ENCODE measurements at regions not wholly inside any gene's neighbourhood (a gene's known extent, or its start where the extent isn't known, plus 50 kb on each side); places are given as distances from the start of the nearest gene placed in this dataset.
"Not testable (repeated sequence)": the region's sequence is repeated elsewhere in the genome, so short reads cannot be mapped to it uniquely, and the experiment has no call there.

GRCh38 chr10:4450981-4451908, 374.8 kb upstream of the AKR1E2 start:
- DNase-seq (ENCODE audit: low read depth in 3 of 3, low spot score in 1 of 3) = no peak

- DNase-seq (ENCODE audit: low read depth in 3 of 3, low spot score in 1 of 3) = no peak
Measured at GRCh38 chr10:4450169-4450568, 375.8 kb upstream of the AKR1E2 start.

- DNase-seq (ENCODE audit: low read depth in 3 of 3, low spot score in 1 of 3) = no peak
Measured at GRCh38 chr10:4448030-4448429, 378.0 kb upstream of the AKR1E2 start.

- no peak for DNase-seq (ENCODE audit: low read depth in 3 of 3, low spot score in 1 of 3)
Measured at GRCh38 chr10:4443419-4443818, 382.6 kb upstream of the AKR1E2 start.

GRCh38 chr10:4442296-4442695, 383.7 kb upstream of the AKR1E2 start:
- no peak for DNase-seq (ENCODE audit: low read depth in 3 of 3, low spot score in 1 of 3)

- DNase-seq (ENCODE audit: low read depth in 3 of 3, low spot score in 1 of 3) = no peak
Measured at GRCh38 chr10:4440260-4440659, 385.7 kb upstream of the AKR1E2 start.

GRCh38 chr10:4437791-4438190, 388.2 kb upstream of the AKR1E2 start:
- no peak for DNase-seq (ENCODE audit: low read depth in 3 of 3, low spot score in 1 of 3)

- no peak for DNase-seq (ENCODE audit: low read depth in 3 of 3, low spot score in 1 of 3)
Measured at GRCh38 chr10:4437061-4437460, 388.9 kb upstream of the AKR1E2 start.

GRCh38 chr10:4436103-4436502, 389.9 kb upstream of the AKR1E2 start:
- DNase-seq (ENCODE audit: low read depth in 3 of 3, low spot score in 1 of 3) = no peak

GRCh38 chr10:4434516-4435071, 391.4 kb upstream of the AKR1E2 start:
- DNase-seq (ENCODE audit: low read depth in 3 of 3, low spot score in 1 of 3) = no peak

- no peak for DNase-seq (ENCODE audit: low read depth in 3 of 3, low spot score in 1 of 3)
Measured at GRCh38 chr10:4434105-4434504, 391.9 kb upstream of the AKR1E2 start.

GRCh38 chr10:4431114-4431863, 394.7 kb upstream of the AKR1E2 start:
- DNase-seq (ENCODE audit: low read depth in 3 of 3, low spot score in 1 of 3) = no peak

- DNase-seq (ENCODE audit: low read depth in 3 of 3, low spot score in 1 of 3) = no peak
Measured at GRCh38 chr10:4429571-4429970, 396.4 kb upstream of the AKR1E2 start.

GRCh38 chr10:4427532-4427931, 398.5 kb upstream of the AKR1E2 start:
- no peak for DNase-seq (ENCODE audit: low read depth in 3 of 3, low spot score in 1 of 3)

GRCh38 chr10:4426866-4427265, 399.1 kb upstream of the AKR1E2 start:
- no peak for DNase-seq (ENCODE audit: low read depth in 3 of 3, low spot score in 1 of 3)

- no peak for DNase-seq (ENCODE audit: low read depth in 3 of 3, low spot score in 1 of 3)
Measured at GRCh38 chr10:4409319-4409718, 416.7 kb upstream of the AKR1E2 start.

- DNase-seq (ENCODE audit: low read depth in 3 of 3, low spot score in 1 of 3) = no peak
Measured at GRCh38 chr10:4407783-4408182, 418.2 kb upstream of the AKR1E2 start.

- DNase-seq (ENCODE audit: low read depth in 3 of 3, low spot score in 1 of 3) = no peak
Measured at GRCh38 chr10:4405828-4406227, 420.2 kb upstream of the AKR1E2 start.

- DNase-seq (ENCODE audit: low read depth in 3 of 3, low spot score in 1 of 3) = no peak
Measured at GRCh38 chr10:4403638-4404252, 422.3 kb upstream of the AKR1E2 start.

- DNase-seq (ENCODE audit: low read depth in 3 of 3, low spot score in 1 of 3) = not testable (repeated sequence)
Measured at GRCh38 chr10:4401080-4401479, 424.9 kb upstream of the AKR1E2 start.

GRCh38 chr10:4399556-4399955, 426.5 kb upstream of the AKR1E2 start:
- no peak for DNase-seq (ENCODE audit: low read depth in 3 of 3, low spot score in 1 of 3)

GRCh38 chr10:4398602-4399001, 427.4 kb upstream of the AKR1E2 start:
- DNase-seq (ENCODE audit: low read depth in 3 of 3, low spot score in 1 of 3) = no peak

Data from stimulated activated CD4-positive, alpha-beta T cell treated with anti-CD3 and anti-CD28 coated beads, TNF-alpha, amount 100 ng/mL, for 1 hour (primary cell).